GM12874 (cell line): ENCODE measurements at regions not wholly inside any gene's neighbourhood (a gene's known extent, or its start where the extent isn't known, plus 50 kb on each side); places are given as distances from the start of the nearest gene placed in this dataset.

ENCODE experiments used
- CTCF ChIP-seq: IDR thresholded peaks from 2 replicates; pipeline ENCODE4 v1.5.1; 2011; ENCODE audit warnings: low read depth, mild to moderate bottlenecking, control low read depth, low read length, moderate library complexity; ENCODE audit not compliant: insufficient read depth

GRCh38 chr12:19039515-19039914 lies 90.0 kb upstream of the PLEKHA5 start:
- no peak for TF ChIP-seq CTCF

- TF ChIP-seq CTCF: no peak
These were observed 87.3 kb upstream of the PLEKHA5 start for GRCh38 chr12:19042221-19042620.

- TF ChIP-seq CTCF: no peak
These were observed 85.1 kb upstream of the PLEKHA5 start for GRCh38 chr12:19044430-19044829.

GRCh38 chr12:19044891-19045290 lies 84.6 kb upstream of the PLEKHA5 start:
- TF ChIP-seq CTCF: no peak

GRCh38 chr12:19045426-19045825 lies 84.1 kb upstream of the PLEKHA5 start:
- no peak for TF ChIP-seq CTCF

- no peak for TF ChIP-seq CTCF
These were observed 80.6 kb upstream of the PLEKHA5 start for GRCh38 chr12:19048943-19049342.

GRCh38 chr12:19052689-19053088 lies 76.8 kb upstream of the PLEKHA5 start:
- no peak for TF ChIP-seq CTCF

- no peak for TF ChIP-seq CTCF
These were observed 76.3 kb upstream of the PLEKHA5 start for GRCh38 chr12:19053218-19053617.
